ENCODE measurements at regions not wholly inside any gene's neighbourhood (a gene's known extent, or its start where the extent isn't known, plus 50 kb on each side); places are given as distances from the start of the nearest gene placed in this dataset.
"Not testable (repeated sequence)": the region's sequence is repeated elsewhere in the genome, so short reads cannot be mapped to it uniquely, and the experiment has no call there.

DNA sequence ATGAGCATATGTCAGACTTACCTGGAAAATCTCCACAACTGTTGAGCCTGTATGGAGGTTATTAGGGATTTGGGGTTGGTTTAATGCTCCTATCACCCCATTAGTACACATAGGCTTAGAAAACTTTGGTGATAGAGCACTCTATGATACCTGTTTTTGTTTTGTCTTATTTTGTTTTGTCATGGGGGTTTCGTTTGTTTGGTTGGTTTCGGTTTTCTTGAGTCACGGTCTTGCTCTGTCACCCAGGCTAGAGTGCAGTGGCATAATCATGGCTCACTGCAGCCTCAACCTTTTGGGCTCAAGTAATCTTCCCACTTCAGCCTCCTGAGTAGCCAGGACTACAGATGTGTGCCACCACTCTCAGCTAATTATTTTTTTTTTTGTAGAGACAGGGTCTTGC is 70.0 kb downstream of the MZT1 start:
- DNase-seq (ENCODE audit: low read depth): no peak

DNA sequence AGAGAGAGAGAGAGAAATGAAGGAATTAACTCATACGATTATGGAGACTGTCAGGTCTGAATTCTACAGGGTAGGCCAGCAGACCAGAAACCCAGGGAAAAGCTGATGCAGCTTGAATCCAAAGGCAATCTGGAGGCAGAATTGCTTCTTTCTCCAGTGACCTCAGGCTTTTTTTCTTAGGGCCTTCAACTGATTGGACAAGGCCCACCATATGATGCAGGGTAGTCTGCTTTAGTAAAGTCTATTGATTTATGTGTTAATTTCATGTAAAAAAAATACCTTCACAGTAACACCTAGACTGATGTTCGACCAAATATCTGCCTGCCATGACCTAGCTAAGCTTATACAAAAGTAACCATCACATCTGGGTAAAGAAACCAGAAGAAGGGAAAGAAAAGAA is 71.1 kb downstream of the MZT1 start:
- DNase-seq (ENCODE audit: low read depth): no peak

DNA sequence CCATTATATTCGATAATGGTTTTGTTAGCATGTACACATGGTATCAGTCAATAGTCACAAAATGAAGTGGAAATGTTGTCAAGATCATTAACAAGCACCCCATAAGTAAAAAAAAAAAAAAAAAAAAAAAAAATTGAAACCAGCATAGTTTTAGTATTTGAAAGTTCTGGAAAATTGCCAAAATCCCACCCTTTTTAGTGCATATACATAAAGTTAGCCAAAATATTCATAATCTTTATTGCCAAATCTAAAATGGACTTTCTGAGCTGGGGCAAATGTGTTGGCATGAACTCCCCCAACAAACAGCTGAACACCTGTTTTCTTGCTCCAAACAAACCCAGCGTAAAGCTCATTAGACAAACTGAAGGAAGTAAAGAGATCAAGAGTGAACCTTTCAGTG is 73.9 kb downstream of the MZT1 start:
- no peak for DNase-seq (ENCODE audit: low read depth)

DNA sequence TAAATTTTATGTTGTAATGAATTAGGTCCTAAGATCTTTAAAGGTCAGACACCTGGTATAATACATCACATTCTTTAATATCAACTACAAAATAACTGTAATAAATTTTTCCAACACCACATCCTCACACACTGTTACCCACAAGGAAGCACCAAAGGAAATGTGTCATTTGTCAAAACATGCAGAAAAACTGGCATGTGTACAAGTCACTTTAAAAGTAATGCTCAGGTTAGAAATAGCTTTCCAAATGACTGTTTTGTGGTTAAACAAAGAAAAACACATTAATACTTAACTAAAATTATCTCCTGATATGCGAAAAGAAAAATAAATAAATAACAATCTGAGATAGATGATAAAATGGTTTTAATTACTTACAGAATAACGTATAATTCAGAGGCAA is 74.7 kb downstream of the MZT1 start:
- peak; percentile 39 for DNase-seq (ENCODE audit: low read depth)

DNA sequence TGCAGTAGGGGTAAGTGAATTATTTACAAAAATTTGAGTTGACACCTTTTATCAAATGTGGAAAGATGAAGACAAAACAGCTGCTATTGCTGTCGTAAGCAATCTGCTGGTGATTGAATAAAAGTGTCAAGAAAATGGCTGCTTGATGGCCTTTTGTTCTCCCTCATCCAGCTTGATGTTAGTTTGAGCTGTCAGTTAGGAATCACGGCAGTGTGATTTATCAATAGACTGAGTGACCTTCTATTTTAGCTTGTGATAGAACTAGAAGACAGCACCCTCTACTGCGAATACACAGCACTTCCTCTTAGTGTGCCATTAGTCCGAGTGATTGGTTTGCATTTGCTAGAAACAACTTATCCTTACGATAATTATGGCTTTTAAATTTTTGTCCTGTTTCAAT is 76.3 kb downstream of the MZT1 start:
- no peak for DNase-seq (ENCODE audit: low read depth)

DNA sequence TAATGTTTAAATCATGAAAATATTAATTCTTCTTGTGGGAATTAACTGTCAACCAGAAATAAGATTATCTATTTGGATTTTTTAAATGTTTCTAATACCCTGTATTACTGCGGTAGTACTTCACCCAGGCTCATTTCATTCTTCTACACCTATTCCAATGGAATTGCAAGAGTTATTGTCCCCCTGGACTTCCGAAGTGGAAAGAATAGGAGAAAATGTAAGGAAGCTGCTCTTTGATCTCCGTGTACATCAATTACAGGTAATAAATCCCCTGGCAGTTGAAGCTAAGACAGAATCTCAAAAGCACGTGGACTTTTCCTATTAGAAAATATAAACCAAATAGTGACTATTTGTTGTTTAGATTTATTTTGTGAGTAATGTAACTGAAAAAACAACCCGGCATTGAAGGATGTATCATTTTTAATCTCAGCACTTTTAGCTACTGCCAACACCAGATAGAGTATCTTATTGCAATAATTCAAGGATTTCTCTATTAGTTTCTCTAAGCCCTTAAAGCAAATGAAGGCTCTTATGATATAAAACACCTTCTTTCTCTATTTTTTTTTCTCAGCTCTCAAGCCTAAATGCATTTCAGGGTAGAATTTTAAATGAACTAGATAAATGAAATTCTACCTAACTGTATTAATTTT is 77.3 kb downstream of the MZT1 start:
- no peak for DNase-seq (ENCODE audit: low read depth)

DNA sequence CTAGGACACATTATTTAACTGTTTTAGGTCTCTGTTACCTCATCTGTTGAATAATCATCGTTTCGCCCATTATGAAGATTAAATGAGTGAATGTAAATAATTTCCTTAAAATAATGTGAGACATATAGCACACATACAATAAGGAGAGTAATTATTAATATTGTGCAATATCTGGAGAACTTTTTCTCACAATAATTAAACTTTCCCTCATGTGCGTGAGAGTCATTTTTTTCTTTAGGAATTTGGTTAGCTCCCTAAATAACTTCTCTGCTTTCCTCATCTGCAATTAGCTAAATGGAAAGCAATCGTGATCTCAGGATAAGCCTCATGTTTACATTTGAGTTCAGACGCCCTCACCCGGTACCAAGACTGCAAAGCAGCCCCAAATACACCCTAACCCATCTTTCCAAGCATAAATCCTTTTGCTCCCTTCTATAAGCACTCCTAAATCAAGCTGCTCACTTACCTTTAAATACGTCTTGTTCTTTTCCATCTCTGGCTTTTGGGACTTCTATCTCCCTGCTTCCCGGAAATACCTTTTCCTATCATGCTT is 78.8 kb downstream of the MZT1 start:
- no peak for DNase-seq (ENCODE audit: low read depth)

DNA sequence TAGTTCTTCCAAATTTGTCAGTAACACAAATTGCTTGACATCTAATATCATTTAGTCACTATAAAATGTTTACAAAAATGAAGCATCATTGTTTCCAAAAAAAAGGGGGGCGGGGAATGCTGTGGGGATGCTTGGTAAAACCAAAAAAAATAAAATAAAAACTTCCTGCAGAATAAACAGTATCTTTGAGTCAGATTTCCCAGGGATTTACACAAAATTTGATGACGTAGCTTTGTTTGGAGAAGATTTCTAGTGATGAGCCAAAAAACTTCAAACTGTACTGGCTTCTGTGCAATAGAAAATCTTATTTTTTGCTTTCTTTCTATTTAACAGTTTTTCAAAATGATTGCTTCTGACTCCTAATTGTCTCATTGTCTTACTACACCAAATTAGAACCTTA is 80.0 kb downstream of the MZT1 start:
- no peak for DNase-seq (ENCODE audit: low read depth)

DNA sequence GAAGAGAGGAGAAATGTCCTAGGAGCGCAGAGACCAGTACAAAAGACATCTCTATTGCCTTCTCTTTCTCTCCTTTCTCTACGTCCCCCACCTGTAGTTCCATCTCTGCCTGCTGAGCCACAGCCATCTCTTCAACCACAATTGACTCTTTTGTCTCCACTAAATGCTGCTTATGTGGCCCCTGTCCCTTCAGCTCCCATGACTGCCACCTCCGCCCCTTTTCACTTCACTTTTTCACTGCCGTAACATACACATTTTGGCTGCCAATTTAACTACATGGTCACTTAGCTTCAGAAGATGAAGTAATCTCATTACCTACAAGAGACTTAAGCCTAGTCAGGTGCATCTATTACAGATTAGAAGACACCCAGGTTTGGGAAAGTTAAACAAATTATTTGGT is 81.9 kb downstream of the MZT1 start:
- DNase-seq (ENCODE audit: low read depth): no peak

DNA sequence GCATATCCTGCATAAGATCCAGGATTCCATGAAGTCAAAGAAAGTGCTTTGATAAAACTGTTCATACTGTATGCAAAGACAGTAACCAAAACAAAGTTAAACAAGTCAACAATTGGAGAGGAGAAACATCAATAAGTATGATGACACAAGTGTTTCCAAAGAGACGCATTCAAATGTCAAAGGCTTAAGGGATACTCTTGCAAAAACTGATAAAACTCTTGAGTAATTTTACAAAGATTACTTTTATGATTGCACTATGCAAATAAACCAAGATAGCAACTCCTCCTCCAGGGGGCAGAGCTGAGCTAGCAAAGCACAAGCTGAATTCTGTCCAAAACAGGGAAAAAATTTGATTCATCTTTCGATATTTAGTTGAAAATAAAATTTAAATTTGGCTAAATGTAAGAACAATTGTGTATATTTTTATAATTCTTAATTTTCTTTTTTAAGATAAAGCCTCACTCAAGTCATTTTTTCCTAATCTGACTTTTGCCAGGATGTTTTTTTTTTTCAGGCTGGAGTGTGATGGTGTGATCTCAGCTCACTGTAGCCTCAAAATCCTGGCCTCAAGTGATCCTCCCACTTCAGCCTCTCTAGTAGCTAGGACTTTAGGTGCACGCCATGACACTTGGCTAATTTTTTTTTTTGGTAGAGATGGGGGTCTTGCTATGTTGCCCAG is 84.0 kb downstream of the MZT1 start:
- DNase-seq (ENCODE audit: low read depth): peak; percentile 28

DNA sequence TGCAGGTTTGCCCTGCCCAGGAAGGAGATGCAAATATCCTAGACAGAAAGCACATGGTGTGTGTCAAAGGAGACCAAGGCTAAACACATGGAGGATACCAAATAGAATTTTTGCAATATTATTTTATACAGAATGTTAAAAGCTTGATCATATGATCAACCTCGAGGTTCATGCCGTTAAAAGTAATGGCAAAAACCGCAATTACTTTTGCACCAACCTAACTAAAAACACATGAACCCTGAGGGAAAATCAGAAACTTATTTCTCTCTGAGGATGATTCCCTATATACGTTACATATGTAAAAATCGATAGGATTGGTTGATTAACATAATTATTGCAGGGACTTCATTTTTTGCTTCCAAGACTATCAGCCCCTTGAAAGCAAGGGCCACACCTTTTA is 88.1 kb downstream of the MZT1 start:
- no peak for DNase-seq (ENCODE audit: low read depth)

DNA sequence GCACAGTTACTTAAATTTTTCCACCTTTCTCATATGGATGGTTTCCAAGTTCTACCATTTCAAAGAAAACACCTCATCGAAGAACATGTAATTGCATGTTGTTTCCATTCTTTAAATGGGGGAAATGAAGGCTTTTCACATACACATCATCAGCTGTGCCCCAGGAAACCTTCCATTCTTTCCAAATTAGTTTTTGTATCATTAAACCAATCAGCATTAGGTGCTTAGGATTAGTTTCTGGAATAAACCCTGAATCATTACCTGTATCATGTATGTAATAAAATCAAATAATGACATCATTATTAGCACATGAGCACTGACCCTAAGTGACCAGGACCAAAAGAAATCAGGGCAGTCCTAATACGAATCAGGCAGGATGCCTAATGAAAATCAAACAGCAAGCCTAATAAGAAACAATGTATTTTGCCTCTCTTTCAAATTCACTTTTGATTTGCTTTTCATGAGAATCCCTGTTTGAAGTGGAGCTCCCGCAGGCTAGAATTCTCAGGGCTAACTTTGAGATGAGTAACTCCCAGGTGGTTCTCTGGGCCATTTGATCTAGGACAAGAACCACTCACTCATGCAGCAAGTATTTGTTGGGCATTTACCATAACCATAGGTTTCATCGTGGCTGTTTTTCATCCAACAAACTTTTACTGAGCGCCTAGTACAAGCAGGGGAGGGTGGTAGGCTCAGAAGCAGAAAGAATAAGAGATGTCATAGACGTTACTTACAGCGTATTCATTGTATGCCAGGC is 89.2 kb downstream of the MZT1 start:
- DNase-seq (ENCODE audit: low read depth): peak; percentile 20

DNA sequence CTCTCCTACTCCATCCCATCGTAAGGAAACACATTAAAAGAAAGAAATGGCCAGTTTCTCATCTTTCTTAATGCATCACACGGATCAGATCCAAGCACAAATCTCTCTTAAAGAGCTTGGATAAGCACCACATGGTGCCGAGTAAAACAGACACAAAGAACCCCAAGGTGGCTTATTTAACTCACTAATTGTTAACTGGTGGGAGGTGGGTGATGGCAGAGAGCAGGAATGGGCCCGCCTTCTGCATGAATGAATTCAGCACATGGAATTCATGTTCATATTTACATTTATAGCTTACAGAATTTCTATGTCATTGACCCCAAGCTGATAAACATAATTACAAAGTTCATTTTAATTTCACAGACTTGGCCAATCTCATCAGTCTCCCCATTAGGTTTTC is 89.9 kb downstream of the MZT1 start:
- no peak for DNase-seq (ENCODE audit: low read depth)

DNA sequence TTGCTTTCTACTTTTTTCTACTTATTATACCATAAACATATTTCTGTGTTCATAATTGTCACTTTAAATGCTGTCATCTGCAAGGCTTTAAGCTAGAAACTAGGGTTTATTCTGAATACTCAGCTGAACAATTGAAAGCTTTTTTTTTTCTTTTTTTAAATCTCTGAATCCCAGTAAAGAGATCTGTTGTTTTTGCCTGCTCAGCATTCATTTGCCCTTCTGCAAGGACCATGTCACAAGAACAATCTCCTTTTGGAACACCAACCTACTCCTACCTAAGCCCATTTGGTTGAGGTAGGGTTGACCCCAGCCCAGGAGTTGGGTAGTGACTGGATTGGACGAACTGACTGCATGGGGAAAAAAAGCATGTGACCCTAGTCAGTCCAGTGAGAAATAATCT is 92.6 kb downstream of the MZT1 start:
- DNase-seq (ENCODE audit: low read depth): no peak

DNA sequence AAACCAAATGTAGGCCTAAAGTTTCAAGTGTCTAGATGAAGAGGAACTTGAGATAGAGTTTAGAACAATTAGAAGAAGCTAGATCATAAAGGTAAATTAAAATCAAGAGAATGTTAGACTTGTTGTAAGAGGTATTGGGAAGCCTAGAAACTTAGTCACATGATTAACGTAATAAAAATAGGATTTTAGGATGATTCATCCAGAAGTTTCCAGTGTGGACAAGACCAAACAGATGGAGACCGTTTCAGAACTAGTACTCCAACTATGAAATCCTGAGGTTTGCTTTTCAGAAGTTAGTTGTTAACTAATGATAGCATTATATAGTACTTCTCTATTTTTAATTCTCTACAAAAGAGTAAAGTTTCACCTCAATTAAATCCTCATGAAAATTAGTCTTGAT is 104.9 kb downstream of the MZT1 start:
- no peak for DNase-seq (ENCODE audit: low read depth)

DNA sequence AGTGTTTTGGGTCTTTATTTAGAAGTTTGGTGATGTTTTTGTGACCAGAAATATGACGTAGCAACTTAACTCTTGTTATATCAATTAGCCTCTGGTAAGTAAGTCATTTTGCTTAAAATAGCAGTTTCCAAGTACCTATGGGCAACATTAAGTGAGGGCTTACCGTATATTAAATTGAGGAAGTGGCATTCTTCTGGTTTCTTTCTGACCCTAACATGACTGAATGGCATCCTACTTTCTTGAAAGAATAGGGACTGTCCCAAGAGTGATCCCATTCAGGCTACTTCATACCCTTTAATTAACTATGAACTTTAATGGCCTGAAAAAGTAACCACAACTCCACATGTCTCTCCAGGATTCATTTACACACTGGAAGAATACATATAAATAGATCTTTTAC is 106.6 kb downstream of the MZT1 start:
- DNase-seq (ENCODE audit: low read depth): no peak

DNA sequence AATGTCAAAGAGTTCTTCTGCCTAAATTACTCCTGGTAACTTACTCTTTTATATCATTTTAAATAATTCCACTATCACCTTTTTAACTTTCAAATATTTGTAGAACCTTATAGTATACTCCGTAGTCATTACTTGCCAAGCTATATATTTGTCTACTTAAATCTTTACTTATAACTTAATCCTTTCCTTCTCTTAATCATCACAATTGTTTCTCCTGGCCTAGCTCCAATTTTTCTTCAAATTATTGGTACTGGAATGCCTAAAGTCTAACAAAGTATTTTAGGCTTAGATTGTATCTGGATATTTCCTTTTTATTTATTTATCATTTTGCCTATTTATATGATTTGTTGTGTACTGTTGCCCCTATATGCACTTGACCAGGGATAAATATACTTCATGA is 109.5 kb downstream of the MZT1 start:
- no peak for DNase-seq (ENCODE audit: low read depth)

DNA sequence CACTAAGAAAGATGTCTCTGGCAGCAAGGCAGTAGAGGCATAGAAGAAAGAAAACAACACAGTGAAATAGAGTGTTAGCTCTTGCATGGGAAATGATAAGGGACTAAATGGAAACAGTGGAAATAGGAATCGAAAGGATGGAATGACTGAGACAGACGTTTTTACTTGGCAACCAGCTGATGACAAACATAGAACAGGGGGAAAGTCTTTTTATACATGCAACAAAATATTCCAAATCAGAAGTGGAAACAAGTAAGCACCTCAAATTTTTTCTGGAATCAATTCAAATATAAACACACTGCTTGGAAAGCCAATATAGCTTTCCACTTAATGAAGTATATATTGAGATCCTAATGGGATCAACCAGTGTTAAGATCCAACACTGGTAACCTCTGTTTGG is 110.2 kb downstream of the MZT1 start:
- DNase-seq (ENCODE audit: low read depth): no peak

DNA sequence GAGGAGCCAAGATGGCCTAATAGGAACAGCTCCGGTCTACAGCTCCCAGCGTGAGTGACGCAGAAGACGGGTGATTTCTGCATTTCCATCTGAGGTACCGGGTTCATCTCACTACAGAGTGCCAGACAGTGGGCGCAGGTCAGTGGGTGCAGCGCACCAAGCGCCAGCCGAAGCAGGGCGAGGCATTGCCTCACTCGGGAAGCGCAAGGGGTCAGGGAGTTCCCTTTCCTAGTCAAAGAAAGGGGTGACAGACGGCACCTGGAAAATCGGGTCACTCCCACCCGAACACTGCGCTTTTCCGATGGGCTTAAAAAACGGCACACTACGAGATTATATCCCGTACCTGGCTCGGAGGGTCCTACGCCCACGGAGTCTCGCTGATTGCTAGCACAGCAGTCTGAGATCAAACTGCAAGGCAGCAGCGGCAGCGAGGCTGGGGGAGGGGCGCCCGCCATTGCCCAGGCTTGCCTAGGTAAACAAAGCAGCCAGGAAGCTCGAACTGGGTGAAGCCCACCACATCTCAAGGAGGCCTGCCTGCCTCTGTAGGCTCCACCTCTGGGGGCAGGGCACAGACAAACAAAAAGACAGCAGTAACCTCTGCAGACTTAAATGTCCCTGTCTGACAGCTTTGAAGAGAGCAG is 117.1 kb downstream of the MZT1 start:
- not testable (repeated sequence) for DNase-seq (ENCODE audit: low read depth)

DNA sequence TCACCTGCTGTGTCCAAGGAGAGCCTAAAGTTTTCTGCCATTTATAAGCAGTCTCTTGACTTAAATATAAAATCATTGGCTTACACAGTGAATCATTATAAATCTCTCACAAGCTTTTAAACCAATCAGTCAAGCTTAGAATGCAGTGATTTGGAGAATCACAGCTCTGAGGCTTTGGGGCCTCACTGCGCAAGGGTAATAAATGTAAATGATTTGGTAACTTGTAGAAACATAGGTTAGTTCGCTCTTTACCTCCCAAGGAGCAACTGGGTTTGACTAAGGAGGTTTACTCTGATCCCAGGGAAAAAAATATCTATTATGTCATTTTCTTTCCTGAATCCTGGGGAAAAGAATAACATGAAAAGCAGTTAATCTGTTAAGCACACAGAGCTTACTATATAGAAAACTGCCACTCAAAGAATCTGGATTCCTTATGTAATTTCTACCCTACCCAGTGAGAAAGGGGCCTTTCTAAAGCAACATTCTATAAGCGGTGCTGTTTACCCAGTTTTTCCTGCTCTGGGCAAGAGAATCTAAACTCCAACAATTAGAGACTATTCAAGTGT is 128.2 kb downstream of the MZT1 start:
- DNase-seq (ENCODE audit: low read depth): no peak

DNA sequence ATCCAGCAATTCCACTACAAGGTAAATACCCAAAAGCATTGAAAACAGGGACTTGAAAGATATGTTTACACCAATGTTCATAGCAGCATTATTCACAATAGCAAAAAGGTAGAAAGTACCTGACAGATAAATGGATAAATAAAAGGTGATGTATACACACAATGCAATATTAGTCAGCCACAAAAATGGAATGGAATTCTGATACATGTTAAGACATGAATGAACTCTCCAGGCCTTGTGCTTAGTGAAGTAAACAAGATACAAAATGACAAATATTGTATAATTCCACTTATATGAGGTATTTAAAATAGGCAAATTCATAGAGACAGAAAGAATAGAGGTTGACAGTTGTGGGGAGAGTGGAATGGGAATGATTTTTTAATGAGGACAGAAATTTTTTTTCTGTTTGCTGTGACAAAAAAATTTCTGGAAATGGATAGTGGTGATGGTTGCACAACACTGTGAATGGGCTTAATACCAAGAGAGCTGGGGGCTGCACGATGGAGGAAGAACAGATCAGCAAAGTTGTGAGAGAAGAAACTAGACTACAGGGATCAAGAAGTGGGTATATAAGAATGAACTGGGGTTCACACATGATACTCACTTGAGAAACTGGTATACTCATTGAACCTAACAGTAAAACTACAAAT is 137.2 kb downstream of the MZT1 start:
- DNase-seq (ENCODE audit: low read depth): no peak

DNA sequence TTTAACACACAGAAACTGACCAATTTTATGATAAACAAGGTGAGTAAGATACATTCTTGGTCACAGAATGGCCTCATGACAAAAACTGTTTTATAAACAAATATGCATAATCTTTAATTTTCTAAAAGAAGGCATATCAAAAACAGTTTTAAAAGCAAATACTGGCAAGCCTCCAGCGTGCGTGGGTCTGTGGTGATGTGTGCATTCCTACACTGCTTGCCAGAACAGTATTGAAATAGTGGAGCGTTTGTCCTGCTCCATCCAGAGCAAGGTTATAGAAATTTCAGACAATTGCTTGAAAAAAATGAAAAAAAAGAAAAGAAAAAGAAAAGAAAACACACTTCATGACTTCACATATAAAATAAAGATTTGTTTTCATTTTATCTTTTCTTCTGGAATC is 140.9 kb downstream of the MZT1 start:
- DNase-seq (ENCODE audit: low read depth): peak; percentile 10
